Heart left ventricle (tissue), 13 donors: ENCODE measurements at regions not wholly inside any gene's neighbourhood (a gene's known extent, or its start where the extent isn't known, plus 50 kb on each side); places are given as distances from the start of the nearest gene placed in this dataset.

Experiments used
- CTCF ChIP-seq, 12 donors: fragments of 200-600 bp; sonication (generic) in 4 of 12; IDR thresholded peaks; one replicate each; pipeline versions ENCODE4 v1.5.0 to v1.8.0; 2018 to 2022; ENCODE audit warnings: antibody characterized with exemption in 12 of 12, mild to moderate bottlenecking in 5 of 12
- POLR2A ChIP-seq, 2 donors: fragments of 450-650 bp; IDR thresholded peaks; one replicate each; pipeline ENCODE4 v1.6.1; 2017; ENCODE audit warnings: antibody characterized with exemption in 2 of 2, mild to moderate bottlenecking in 2 of 2, moderate library complexity in 2 of 2
- donor health status: ischemic (EF 13 %, LVEDD 7.1; RV severe dilation, severe dysfunction).
- donor health status: DM: no; HTN: yes; CAD: no.
- donor health status: DM: no; HTN: no; CAD: no.
- donor health status: ischemic (EF 25% LVEDD 6.9; RV normal size, moderate dysfunction).
- donor health status: ischemic (EF 25% LVEDD 5.7; RV mildly dilated, moderate dysfunction).
- donor health status: ischemic (EF 35%, LVEDD 5.7; RV mildly dilated, moderate dysfunction).
- donor health status: nonischemic (EF 11% LVEDD 7.7; RV severe dilation, severe dysfunction).
- donor health status: DM: yes; HTN: yes; CAD: no.
- donor health status: PGD.
- donor health status: ischemic (EF 29% LVEDD 5.4; RV normal size, mild dysfunction).
- donor health status: nonischemic (EF 23%, LVEDD 6.1; RV moderate dilation, normal function).

- TF ChIP-seq CTCF (IDR thresholded peaks at IDR 0.05) (no peak), POLR2A (IDR thresholded peaks at IDR 0.05) (no peak)
Measured at GRCh38 chr11:57121996-57122395, 59.8 kb upstream of the LRRC55 start.
